OCI-LY3 (cell line): ENCODE measurements at regions not wholly inside any gene's neighbourhood (a gene's known extent, or its start where the extent isn't known, plus 50 kb on each side); places are given as distances from the start of the nearest gene placed in this dataset.

Source experiments
- CTCF ChIP-seq: fragments of 200-600, 300-600 bp; sonication (generic); IDR thresholded peaks from 2 replicates; pipeline ENCODE4 v1.5.1; 2014; ENCODE audit warnings: antibody characterized with exemption, low read length, low read depth
- EZH2phosphoT487 ChIP-seq: fragments of 200-600 bp; shearing (Covaris generic); IDR thresholded peaks from 2 replicates; pipeline ENCODE4 v1.6.1; 2018; ENCODE audit warnings: antibody characterized with exemption, mixed run types, low read depth

GRCh38 chr12:102781117-102781516 lies 135.9 kb downstream of the PAH start:
- TF ChIP-seq CTCF = no peak
- no peak for TF ChIP-seq EZH2phosphoT487
